ENCODE measurements at regions not wholly inside any gene's neighbourhood (a gene's known extent, or its start where the extent isn't known, plus 50 kb on each side); places are given as distances from the start of the nearest gene placed in this dataset.

DNA sequence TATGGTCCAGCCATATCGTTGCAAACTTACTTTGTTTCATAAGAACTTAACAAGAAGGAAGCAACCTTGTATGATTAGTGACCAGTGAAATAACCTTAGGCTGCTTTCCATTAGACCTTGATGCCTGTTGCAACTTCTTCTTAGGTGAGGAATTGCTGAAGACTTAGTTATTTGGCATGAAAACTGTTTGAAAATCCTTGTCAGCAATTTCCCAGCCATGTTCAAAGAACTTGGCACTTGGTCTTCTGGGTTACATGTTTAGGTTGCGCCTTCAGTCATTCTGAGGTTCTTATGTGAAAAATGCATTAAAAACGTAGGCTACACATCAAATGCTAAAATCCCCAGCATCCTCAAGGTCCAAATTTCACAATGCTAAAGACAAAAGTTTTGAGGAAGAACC is 232.0 kb upstream of the CEP162 start:
- TF ChIP-seq POLR2A (IDR thresholded peaks at IDR 0.05; ENCODE audit: low read length) (no peak), GATA1 (IDR thresholded peaks at IDR 0.05; ENCODE audit: low read depth, low read length) (no peak)

Data from erythroblast (primary cell).